Heart left ventricle (tissue), 16 donors: ENCODE measurements at regions not wholly inside any gene's neighbourhood (a gene's known extent, or its start where the extent isn't known, plus 50 kb on each side); places are given as distances from the start of the nearest gene placed in this dataset.
A peak's percentile ranks its signal among the peaks of the same experiment; 100 is the strongest.
"Not testable (repeated sequence)": the region's sequence is repeated elsewhere in the genome, so short reads cannot be mapped to it uniquely, and the experiment has no call there.

Experiments used
- ATAC-seq, 4 donors: fragments of 200-7000 bp; cut with Tn5 transposase; one replicate each; pipeline ENCODE4 v1.9.1; 2020 to 2022; ENCODE audit warnings: moderate library complexity in 4 of 4, mild to moderate bottlenecking in 3 of 4, moderate number of reproducible peaks in 1 of 4
- DNase-seq, 5 donors: peaks; one replicate each; pipeline ENCODE4 v3.0.0-alpha.2; 2020
- H3K27ac ChIP-seq, 12 donors: fragments of 200-600 bp; sonication (generic) in 4 of 12; one replicate each; pipeline versions ENCODE4 v1.5.0 to v1.8.0; 2016 to 2022; ENCODE audit warnings: mild to moderate bottlenecking in 2 of 12
- H3K27me3 ChIP-seq, 9 donors: fragments of 200-600 bp; sonication (generic) in 2 of 9; one replicate each; pipeline versions ENCODE4 v1.5.1 to v1.8.0; 2016 to 2022; ENCODE audit warnings: mild to moderate bottlenecking in 3 of 9
- H3K36me3 ChIP-seq, 9 donors: fragments of 200-600 bp; sonication (generic) in 2 of 9; one replicate each; pipeline versions ENCODE4 v1.5.0 to v1.8.0; 2018 to 2022; ENCODE audit warnings: mild to moderate bottlenecking in 2 of 9
- H3K4me1 ChIP-seq, 12 donors: fragments of 200-600 bp; sonication (generic) in 4 of 12; one replicate each; pipeline versions ENCODE4 v1.5.0 to v1.8.0; 2016 to 2022; ENCODE audit warnings: mild to moderate bottlenecking in 3 of 12
- H3K4me3 ChIP-seq, 12 donors: fragments of 200-600 bp; sonication (generic) in 4 of 12; one replicate each; pipeline versions ENCODE4 v1.5.0 to v1.8.0; 2017 to 2022; ENCODE audit warnings: mild to moderate bottlenecking in 9 of 12, moderate library complexity in 4 of 12
- H3K9me3 ChIP-seq, 12 donors: fragments of 200-600 bp; sonication (generic) in 4 of 12; one replicate each; pipeline versions ENCODE4 v1.5.0 to v1.8.0; 2016 to 2022; ENCODE audit warnings: mild to moderate bottlenecking in 1 of 12
- WGBS, 4 donors: extraction: QIAGEN DNeasy Blood & Tissue Kit in 2 of 4; methylation state at CpG; one replicate each; pipeline versions ENCODE4 v1.1.5 to v1.1.7; 2013 to 2018; 5-methylcytosine and 5-hydroxymethylcytosine counted together
- intact Hi-C, 10 donors: fragments of 100-400 bp; cut with DNase I; formaldehyde crosslinking; loops; one replicate each; pipeline versions ENCODE4 v1.11.1 to v1.14.2; 2022
- TF ChIP-seq, protein P1 (sequence below), 12 donors: fragments of 200-600 bp; sonication (generic) in 4 of 12; IDR thresholded peaks; one replicate each; pipeline versions ENCODE4 v1.5.0 to v1.8.0; 2018 to 2022; ENCODE audit warnings: antibody characterized with exemption in 12 of 12, mild to moderate bottlenecking in 5 of 12
- donor health status: ischemic (EF 13 %, LVEDD 7.1; RV severe dilation, severe dysfunction).
- donor health status: healthy with polysubstance abuse.
- donor health status: DM: no; HTN: yes; CAD: no.
- donor health status: DM: no; HTN: no; CAD: no.
- donor health status: ischemic (EF 25% LVEDD 6.9; RV normal size, moderate dysfunction).
- donor health status: ischemic (EF 25% LVEDD 5.7; RV mildly dilated, moderate dysfunction).
- donor health status: healthy.
- donor health status: DM: yes; HTN: yes; CAD: no.
- donor health status: ischemic (EF 35%, LVEDD 5.7; RV mildly dilated, moderate dysfunction).
- donor health status: nonischemic (EF 11% LVEDD 7.7; RV severe dilation, severe dysfunction).
- donor health status: DM: yes; HTN: yes; CAD: no.
- donor health status: PGD.
- donor health status: ischemic (EF 29% LVEDD 5.4; RV normal size, mild dysfunction).
- donor health status: nonischemic (EF 23%, LVEDD 6.1; RV moderate dilation, normal function).

DNA sequence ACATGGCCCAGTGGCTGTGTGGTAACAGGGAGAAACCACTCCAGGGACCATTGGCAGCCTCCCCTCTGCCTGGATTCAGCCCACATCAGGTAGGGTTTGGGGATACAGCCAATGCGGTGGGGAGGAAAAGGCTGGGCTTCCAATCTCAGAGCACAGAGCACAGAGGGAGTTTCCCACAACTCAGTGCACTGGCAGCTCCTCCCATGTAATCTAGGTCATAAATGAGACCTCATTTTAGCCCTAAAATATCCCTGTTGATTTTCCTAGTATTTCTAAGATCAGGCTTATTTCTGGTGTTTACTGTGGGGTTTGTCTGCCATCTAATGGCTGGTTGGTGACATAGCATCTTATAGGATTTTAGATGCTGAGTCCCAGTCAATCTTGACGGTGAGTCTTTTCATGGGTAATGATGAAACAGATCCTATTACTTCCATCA is 462.8 kb downstream of the RPIA start:
- not testable (repeated sequence) for H3K27me3 ChIP-seq, DNase-seq, H3K4me1 ChIP-seq, H3K4me3 ChIP-seq, H3K36me3 ChIP-seq, H3K9me3 ChIP-seq, H3K27ac ChIP-seq
- ATAC-seq: peak in 3 of 4 donors; percentile 41 to 60 (median 51)
- 24 to 29% methylated on average over 1 to 2 of the region's 2 CpGs; no CpG with 5 or more reads in 2 of the 4 donors for WGBS, 4 donors
- TF ChIP-seq, protein P1, sequence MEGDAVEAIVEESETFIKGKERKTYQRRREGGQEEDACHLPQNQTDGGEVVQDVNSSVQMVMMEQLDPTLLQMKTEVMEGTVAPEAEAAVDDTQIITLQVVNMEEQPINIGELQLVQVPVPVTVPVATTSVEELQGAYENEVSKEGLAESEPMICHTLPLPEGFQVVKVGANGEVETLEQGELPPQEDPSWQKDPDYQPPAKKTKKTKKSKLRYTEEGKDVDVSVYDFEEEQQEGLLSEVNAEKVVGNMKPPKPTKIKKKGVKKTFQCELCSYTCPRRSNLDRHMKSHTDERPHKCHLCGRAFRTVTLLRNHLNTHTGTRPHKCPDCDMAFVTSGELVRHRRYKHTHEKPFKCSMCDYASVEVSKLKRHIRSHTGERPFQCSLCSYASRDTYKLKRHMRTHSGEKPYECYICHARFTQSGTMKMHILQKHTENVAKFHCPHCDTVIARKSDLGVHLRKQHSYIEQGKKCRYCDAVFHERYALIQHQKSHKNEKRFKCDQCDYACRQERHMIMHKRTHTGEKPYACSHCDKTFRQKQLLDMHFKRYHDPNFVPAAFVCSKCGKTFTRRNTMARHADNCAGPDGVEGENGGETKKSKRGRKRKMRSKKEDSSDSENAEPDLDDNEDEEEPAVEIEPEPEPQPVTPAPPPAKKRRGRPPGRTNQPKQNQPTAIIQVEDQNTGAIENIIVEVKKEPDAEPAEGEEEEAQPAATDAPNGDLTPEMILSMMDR (IDR thresholded peaks at IDR 0.05): peak in 9 of 12 donors; percentile 6 to 41 (median 20)
- intact Hi-C loops: loop anchor here in 3 of 10 donors (10.0 kb wide), 1 partner anchor 279 kb away; no protein-coding TSS in a partner anchor

DNA sequence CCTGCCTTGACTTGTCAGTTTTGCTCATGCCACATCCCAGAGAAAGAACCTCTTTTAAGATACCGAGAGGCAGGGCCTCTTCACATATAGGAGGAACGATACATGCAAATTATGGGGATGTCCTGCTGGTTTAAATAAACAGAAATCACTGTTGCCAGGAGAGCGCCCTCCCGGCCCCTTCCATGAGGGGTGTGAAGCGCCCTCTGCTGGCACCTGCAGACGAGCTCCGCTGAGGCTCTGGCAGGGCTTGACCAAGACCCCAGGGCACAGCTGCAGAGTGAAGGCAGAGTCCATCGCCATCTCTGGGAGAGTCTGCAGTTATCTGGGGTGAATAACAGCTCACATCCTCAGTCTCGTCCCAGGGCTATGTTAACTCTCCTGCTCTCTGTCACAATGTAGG is 468.8 kb downstream of the RPIA start:
- 0 to 6% (median 2%) methylated on average over 1 to 6 of the region's 9 CpGs; no CpG with 5 or more reads in 1 of the 4 donors for WGBS, 4 donors
- intact Hi-C loops: not testable (repeated sequence)
- ATAC-seq: peak in 1 of 4 donors; percentile 55

DNA sequence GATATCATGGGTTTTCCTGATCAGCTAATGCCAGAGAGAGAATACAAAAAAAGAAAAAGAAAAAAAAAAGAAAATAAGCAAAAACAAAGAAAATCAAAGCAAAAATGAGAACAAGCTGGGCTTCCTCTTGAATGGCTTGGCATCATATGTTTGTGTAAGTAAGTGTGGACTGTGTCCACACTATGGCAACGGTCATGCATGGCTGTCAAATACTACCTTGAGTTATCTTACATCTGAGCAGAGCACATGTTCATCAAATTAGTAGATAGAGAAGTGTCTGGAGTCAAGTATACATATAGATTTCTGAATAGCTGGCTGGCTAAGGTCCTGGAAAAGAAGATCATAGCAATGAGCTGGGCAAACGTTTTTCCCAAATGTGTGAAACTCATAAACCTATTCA is 470.2 kb downstream of the RPIA start:
- not testable (repeated sequence) for DNase-seq

More for the DNA sequence above, 468.8 kb downstream of the RPIA start:
- TF ChIP-seq, protein P1 (IDR thresholded peaks at IDR 0.05): peak in 5 of 12 donors; percentile 10 to 29 (median 29)
- H3K4me3 ChIP-seq, DNase-seq, H3K36me3 ChIP-seq, H3K4me1 ChIP-seq, H3K9me3 ChIP-seq, H3K27ac ChIP-seq: not testable (repeated sequence)
- H3K27me3 ChIP-seq: peaks cover 0 to 15% (median 0%) of the 10 kb centered on the region in 9 donors

DNA sequence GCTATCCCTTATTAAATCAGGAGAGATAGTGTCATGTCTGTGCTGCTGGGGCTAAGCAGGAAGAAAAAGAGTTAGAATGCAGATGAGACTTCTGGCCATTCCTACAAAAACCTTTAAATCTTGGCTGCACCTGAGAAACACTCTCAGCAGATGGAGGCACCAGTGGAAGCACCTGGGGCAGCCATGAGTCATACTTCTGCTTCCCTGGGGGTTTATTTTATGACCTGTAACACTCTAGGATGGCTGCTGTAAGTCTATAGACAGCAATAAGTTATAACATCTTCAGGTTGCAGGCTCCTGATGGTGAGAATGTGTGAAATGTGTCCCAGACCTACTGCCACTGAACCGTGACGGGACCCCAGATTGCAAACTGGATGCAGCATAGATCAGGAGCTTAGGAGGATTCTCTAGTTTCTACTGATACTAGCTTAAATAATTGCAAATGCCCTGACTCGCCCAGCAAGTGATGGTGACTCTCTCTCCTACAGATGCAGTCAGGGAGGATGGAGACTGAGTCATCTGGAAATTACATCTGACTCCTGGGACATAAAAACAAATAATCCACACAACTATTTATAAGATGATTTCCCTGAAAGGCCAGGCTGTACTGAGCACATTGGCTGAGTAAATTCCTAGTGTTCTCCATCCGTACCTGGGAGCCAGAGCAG is 479.2 kb downstream of the RPIA start:
- DNase-seq, H3K27ac ChIP-seq, H3K27me3 ChIP-seq, H3K4me3 ChIP-seq, H3K36me3 ChIP-seq, H3K9me3 ChIP-seq, H3K4me1 ChIP-seq, intact Hi-C loops, ATAC-seq: not testable (repeated sequence)
- 34 to 62% (median 49%) methylated on average over 1 to 2 of the region's 4 CpGs for WGBS, 4 donors

More for the DNA sequence above, 470.2 kb downstream of the RPIA start:
- H3K4me3 ChIP-seq, H3K9me3 ChIP-seq, intact Hi-C loops, H3K27ac ChIP-seq, H3K4me1 ChIP-seq, ATAC-seq, H3K36me3 ChIP-seq: not testable (repeated sequence)
- peaks cover 0 to 15% (median 0%) of the 10 kb centered on the region in 9 donors for H3K27me3 ChIP-seq
- 21 to 36% (median 32%) methylated on average over 2 of the region's 2 CpGs for WGBS, 4 donors

DNA sequence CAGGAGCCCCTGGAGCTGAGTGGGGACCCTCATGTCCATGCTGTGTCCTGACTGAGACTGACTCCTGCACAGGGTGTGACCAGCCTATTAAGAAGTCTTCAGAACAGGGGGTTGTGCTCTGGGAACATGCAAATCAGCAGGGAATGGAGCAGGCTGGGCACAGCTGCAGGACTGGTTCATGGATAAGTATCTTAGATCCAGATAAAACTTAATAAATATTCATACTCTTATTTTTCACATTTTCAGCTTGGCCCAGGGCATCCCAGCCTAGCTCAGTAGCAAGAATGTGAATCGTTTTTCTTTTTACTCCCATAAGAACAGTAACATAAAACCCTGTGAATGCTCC is 479.7 kb downstream of the RPIA start:
- H3K9me3 ChIP-seq, H3K4me1 ChIP-seq, H3K36me3 ChIP-seq, H3K27ac ChIP-seq, H3K4me3 ChIP-seq, DNase-seq, intact Hi-C loops, ATAC-seq, H3K27me3 ChIP-seq: not testable (repeated sequence)
- 18 to 50% (median 28%) methylated on average over 1 of the region's 1 CpG for WGBS, 4 donors

DNA sequence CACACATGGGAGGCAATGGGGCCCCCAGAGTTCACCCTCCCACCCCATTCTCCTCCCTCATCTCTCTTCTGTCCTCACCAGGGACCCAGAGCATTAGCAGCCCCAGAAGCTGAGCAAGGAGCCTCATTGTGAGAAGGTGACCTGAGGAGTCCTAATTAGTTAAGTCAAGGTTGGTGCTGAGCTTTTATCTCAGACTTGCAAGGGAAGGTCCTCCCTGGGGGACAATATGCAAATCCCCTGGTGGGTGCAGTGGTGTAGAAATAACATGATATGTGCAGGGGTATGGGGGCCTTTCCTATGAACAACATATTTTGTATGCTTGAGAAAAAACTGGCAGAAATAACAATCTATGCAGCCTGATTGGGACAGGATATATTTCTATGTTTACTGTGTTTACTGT is 485.5 kb downstream of the RPIA start:
- H3K9me3 ChIP-seq, ATAC-seq, H3K27ac ChIP-seq, H3K4me3 ChIP-seq, DNase-seq, H3K27me3 ChIP-seq, intact Hi-C loops, H3K36me3 ChIP-seq, H3K4me1 ChIP-seq: not testable (repeated sequence)

DNA sequence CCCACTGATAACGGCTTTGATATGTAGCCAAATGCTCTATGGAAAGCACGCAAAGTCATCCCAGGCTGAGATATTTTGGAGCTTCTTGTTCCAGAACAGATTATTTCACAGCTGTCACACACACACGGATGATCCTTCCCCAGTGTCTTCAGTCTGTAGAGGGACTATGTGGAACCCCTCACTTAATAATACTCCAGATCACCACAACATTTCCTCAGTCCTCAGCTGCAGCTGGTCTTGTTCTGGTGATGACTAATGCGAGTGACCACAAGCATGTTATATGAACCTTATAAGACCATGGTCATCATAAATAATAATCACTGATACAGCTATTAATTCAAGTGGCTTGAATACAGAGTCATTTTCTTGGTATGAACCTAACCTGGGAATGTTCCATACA is 490.7 kb downstream of the RPIA start:
- ATAC-seq, H3K27me3 ChIP-seq, H3K4me1 ChIP-seq, DNase-seq, H3K36me3 ChIP-seq, H3K9me3 ChIP-seq, H3K4me3 ChIP-seq, H3K27ac ChIP-seq, intact Hi-C loops: not testable (repeated sequence)
- WGBS, 4 donors: 64 to 82% (median 73%) methylated on average over 2 to 4 of the region's 4 CpGs

DNA sequence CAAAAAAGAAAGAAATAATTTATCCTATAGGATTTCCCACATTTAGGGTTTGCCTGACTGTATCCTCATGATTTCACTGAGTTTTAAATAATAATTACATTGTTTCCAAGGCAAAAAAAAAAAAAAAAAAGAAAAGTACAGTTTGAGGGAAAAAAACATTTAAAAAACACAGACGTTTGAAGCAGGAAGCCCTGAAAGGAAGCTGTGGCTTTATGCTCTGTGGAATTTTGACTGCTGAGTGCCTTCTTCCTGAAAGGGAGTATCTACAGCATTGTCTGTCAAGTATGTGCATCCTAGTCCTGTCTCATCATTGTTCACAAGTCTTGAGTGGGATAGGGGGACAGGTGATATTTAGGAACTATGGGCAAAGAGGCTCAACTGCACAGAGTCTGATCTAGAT is 493.3 kb downstream of the RPIA start:
- H3K9me3 ChIP-seq, H3K27ac ChIP-seq, ATAC-seq, H3K36me3 ChIP-seq, DNase-seq, H3K27me3 ChIP-seq, H3K4me3 ChIP-seq, H3K4me1 ChIP-seq, intact Hi-C loops: not testable (repeated sequence)
- WGBS, 4 donors: 0 to 31% (median 21%) methylated on average over 1 of the region's 1 CpG

DNA sequence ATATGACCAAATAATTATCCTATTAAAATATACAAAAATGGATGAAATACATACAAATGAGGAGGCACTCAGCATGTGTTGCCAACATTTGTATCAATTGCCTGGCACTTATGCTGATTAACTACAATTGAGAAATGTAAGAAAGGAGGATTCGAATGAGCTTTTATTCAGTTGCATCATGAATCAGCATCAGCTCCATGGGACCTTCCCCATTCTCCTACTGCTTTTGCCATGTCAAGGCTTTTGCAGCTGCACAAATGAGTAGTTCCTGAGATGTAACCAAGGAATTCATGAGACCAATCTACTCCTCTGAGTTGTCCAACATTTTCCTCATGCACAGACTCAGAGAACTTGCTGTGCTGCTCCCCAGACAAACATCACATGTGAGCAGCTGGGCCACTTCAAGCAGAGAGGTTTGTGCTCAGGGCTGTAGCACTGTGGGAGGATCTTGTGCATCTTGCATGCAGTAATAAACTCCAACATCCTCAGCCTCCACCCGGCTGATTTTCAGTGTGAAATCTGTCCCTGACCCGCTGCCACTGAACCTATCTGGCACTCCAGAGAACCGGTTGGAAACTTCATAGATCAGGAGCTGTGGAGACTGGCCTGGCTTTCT is 504.3 kb downstream of the RPIA start:
- WGBS, 4 donors: 71 to 80% (median 77%) methylated on average over 2 to 4 of the region's 4 CpGs
- ATAC-seq, H3K27me3 ChIP-seq, intact Hi-C loops, H3K9me3 ChIP-seq, H3K4me3 ChIP-seq, H3K36me3 ChIP-seq, H3K27ac ChIP-seq, DNase-seq, H3K4me1 ChIP-seq: not testable (repeated sequence)
